IPS-11a (cell line): ENCODE measurements at regions not wholly inside any gene's neighbourhood (a gene's known extent, or its start where the extent isn't known, plus 50 kb on each side); places are given as distances from the start of the nearest gene placed in this dataset.

ENCODE experiments used
- H3K4me3 ChIP-seq: one replicate; pipeline ENCODE4 v1.5.1; 2013; ENCODE audit warnings: low read depth, low read length, control low read depth

DNA sequence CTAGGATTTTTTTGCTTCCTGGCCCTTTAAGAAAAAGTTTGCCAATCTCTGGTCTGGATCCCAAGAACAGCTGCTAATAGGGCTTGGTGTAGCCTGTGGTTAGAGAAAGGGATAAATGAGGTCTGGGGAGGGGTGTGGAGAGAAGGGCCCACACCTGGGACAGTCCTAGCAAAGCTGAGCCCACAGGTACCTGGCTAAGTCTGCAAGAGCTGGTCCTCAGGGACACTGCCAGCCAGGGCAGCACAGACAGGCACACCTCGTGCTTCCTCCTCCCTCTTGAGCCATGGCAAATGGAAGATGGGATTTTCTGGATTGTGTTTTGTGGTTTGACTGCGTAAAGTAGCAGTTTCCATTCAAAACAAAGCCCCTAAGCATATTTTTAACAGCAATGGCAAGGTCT, 217.5 kb downstream of the SOX9 start:
- H3K4me3 ChIP-seq, result no peak overlapping the region

DNA sequence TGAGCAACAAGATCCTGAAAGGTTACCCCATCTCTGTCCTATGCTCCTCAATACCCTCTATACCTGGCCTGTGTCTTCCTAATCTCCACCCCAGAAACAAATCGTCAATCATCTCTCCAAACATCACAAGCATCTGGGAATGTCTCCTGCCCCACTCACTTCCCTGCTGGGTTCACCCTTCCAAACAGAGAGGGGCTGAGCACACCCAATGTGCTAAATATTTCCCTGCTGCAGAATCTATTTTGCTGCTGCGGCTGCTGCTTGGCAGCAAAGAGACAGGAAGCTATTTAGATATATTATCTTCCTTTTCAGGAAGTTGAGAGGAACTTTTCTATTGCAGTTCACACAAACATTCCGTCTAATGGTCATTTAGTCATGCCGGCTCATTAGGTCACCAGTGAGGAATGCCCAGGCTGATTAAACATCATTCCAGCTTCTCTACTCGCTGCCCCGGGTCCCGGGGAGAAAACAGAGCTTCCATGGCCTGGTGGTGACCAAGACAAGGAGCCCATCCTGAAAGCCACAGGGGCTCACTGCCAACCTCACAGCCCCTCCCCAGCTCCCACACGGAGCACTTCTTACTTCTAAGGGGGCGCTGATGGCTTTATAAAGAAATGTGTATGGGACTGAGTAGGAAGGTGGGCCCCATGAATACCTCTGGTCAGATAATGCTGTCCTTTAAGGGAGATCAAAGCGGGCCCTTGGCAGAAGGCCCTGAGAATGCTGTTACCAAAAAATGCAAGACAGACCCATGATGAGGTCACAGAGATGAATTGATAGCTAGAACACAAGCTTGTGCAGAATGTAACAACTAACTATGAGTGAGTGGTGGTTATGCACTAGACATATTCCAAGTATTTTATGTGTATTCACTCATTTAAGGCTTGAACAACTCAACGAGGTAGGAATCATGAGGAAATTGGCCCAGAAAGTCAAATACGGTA, 218.3 kb downstream of the SOX9 start:
- H3K4me3 ChIP-seq, result no peak overlapping the region

DNA sequence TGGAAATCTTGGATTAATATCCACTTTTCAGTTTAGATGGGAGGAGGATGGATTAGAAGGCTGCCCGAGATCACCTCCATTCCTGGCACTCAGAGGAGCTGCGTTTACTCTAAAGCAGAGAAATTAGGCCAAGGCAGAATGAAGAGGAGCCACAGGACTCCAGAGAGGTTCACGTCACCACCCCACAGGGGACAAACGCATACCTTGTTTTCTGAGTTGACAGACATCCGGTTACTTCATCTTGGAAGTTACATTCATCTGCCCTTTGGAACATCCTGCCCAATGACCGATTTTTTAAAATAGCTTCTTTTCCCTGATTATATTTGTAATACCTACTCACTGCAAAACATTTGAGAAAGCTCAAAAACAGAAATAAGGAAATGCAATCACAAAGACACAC, 220.0 kb downstream of the SOX9 start:
- no peak overlapping the region for H3K4me3 ChIP-seq

- H3K4me3 ChIP-seq, result no peak overlapping the region
Measured at GRCh38 chr17:72342061-72342460, 221.2 kb downstream of the SOX9 start.

- no peak overlapping the region for H3K4me3 ChIP-seq
Measured at GRCh38 chr17:72342627-72343527, 222.1 kb downstream of the SOX9 start.

GRCh38 chr17:72343911-72344310, 223.1 kb downstream of the SOX9 start:
- no peak overlapping the region for H3K4me3 ChIP-seq

GRCh38 chr17:72344613-72345012, 223.8 kb downstream of the SOX9 start:
- no peak overlapping the region for H3K4me3 ChIP-seq

- H3K4me3 ChIP-seq, result no peak overlapping the region
Measured at GRCh38 chr17:72345088-72345487, 224.3 kb downstream of the SOX9 start.

DNA sequence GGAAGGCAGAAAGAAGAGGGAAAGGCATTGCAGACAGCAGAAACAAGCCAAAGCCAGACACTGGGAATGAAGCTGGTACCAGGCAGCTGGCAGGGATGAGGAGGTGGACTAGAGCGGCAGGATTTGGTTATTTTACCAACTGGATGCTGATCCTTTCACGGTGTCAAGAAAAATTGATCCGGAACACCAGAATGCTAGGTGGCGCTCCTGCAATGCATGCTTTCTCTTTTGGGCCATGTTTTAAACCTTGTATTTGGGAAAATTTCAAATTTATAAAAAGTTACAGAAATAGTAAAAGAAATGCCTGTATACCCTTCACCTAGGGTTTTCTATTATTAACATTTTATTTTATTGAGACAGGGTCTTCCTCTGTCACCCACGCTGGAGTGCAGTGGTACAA, 224.7 kb downstream of the SOX9 start:
- no peak overlapping the region for H3K4me3 ChIP-seq

DNA sequence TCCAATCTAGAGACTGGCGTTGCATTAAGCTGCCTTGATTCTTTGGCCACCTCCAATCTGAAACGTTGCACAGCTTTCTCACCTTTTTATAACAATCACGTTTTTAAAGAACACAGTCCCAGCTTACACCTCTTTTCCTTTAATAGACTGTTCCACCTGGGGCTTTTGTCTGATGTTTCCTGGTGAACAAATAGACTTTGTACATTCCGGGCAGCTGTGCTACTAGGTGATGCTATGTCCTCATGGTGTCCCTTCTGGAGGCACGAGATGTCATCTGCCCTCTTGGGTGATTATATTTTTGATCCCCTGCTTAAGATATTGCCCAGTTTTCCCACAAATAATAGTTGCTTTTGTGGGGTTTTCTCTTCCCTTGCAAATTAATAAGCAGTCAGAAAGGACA, 225.5 kb downstream of the SOX9 start:
- H3K4me3 ChIP-seq, result no peak overlapping the region

- no peak overlapping the region for H3K4me3 ChIP-seq
Measured at GRCh38 chr17:72349011-72349410, 228.2 kb downstream of the SOX9 start.

- no peak overlapping the region for H3K4me3 ChIP-seq
Measured at GRCh38 chr17:72349491-72349995, 228.7 kb downstream of the SOX9 start.

DNA sequence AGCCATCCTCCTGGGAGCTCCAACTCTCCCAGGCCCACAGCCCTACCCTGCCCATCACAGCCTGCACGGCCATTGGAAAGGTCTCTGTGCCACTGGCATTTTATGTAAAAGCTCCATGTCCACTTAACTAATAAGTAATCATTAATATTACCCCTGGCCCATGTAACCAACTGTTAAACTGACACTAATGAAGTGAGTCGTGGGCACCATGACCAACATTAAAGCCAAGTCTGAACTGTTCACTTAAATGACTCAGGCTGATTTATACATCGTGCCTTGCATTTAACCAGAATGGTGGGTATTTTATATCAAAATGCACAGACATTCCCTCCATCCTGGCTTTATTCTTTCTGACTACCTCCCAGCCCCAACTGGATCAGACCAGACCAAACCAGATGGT, 229.3 kb downstream of the SOX9 start:
- H3K4me3 ChIP-seq, result no peak overlapping the region

- no peak overlapping the region for H3K4me3 ChIP-seq
Measured at GRCh38 chr17:72351365-72351764, 230.5 kb downstream of the SOX9 start.

GRCh38 chr17:72351884-72352346, 231.1 kb downstream of the SOX9 start:
- no peak overlapping the region for H3K4me3 ChIP-seq

- no peak overlapping the region for H3K4me3 ChIP-seq
Measured at GRCh38 chr17:72353502-72353901, 232.7 kb downstream of the SOX9 start.

GRCh38 chr17:72354071-72354470, 233.3 kb downstream of the SOX9 start:
- no peak overlapping the region for H3K4me3 ChIP-seq

- no peak overlapping the region for H3K4me3 ChIP-seq
Measured at GRCh38 chr17:72357764-72358365, 237.0 kb downstream of the SOX9 start.

- H3K4me3 ChIP-seq, result no peak overlapping the region
Measured at GRCh38 chr17:72358465-72358864, 237.6 kb downstream of the SOX9 start.

DNA sequence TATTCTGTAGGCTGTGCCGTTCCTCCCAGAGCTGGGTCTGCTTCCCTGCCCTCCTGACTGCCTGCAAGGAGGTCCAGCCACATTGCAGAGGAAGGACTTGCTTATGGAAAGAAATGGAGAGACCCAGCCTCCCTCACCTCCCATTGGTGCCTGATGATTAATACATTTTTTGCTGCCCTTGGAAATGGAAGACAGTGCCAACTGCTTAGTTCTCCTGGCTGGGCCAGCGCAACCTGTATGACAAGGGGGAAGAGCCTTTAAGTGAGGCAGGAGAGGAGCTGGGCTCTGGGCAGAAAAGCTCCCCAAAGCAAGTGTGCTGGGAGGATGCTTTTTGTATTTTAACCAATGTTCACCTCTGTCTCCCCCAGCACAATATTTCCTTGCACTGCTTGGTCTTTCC, 238.5 kb downstream of the SOX9 start:
- H3K4me3 ChIP-seq, result no peak overlapping the region

DNA sequence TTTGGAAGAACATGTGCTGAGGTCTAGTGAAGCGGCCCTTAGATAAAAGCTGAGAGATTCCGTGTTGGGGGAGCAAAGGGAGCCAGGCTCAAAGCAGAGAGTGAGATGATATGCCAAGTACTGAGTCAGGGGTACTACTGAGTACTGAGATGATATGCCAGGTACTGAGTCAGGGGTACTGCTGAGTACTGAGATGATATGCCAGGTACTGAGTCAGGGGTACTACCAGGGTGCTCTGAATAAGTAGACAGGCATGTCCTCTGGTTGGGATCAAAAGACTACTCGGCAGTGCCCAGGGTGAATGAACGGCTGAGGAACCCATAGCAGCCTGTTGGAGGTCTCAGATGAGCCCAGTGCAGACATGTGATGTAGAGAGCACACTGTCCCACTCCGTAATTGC, 239.0 kb downstream of the SOX9 start:
- no peak overlapping the region for H3K4me3 ChIP-seq
